SK-N-SH (cell line): ENCODE measurements at regions not wholly inside any gene's neighbourhood (a gene's known extent, or its start where the extent isn't known, plus 50 kb on each side); places are given as distances from the start of the nearest gene placed in this dataset.

Experiments
- CTCF ChIA-PET: fragments of 300-600, 350-600 bp; formaldehyde crosslinking; extraction: SDS; loops from one replicate; lab custom pipeline; 2021; lab: Yijun Ruan, JAX
- POLR2A ChIA-PET: fragments of 350-600 bp; sonication (Branson Sonifier 250); formaldehyde crosslinking; extraction: SDS; loops from one replicate; lab custom pipeline; 2020; ENCODE audit warnings: antibody characterized with exemption, inconsistent platforms; lab: Yijun Ruan, JAX
- DNase-seq: peaks from one replicate; pipeline ENCODE4 v3.0.0; 2012
- H2AFZ ChIP-seq: fragments of 200-600 bp; sonication (generic); 2 replicates; pipeline ENCODE4 v1.8.1; 2016; ENCODE audit warnings: antibody characterized with exemption, mild to moderate bottlenecking, low read depth
- H3F3A ChIP-seq: fragments of 200-600 bp; sonication (generic); replicated peaks from 2 replicates; pipeline ENCODE3; 2016; ENCODE audit warnings: antibody characterized with exemption, mild to moderate bottlenecking; ENCODE audit not compliant: insufficient read depth
- H3K27ac ChIP-seq, 2 experiments: fragments of 200-500 bp in 1 of 2; fragments of 200-600 bp in 1 of 2; sonication (Bioruptor generic) in 1 of 2; sonication (generic), shearing (Covaris generic) in 1 of 2; 2 replicates each; pipeline versions ENCODE4 v1.5.1 to v1.6.1; 2014 to 2016; ENCODE audit warnings: low read depth in 2 of 2, inconsistent platforms in 1 of 2, low read length in 1 of 2, mild to moderate bottlenecking in 1 of 2, mixed read lengths in 1 of 2
- H3K27me3 ChIP-seq: fragments of 200-600 bp; sonication (generic), shearing (Covaris generic); 2 replicates; pipeline ENCODE4 v1.6.1; 2016; ENCODE audit warnings: mixed run types; ENCODE audit not compliant: insufficient read depth
- H3K36me3 ChIP-seq, 2 experiments: fragments of 200-500 bp in 1 of 2; fragments of 200-600 bp in 1 of 2; sonication (Bioruptor generic) in 1 of 2; sonication (generic) in 1 of 2; replicated peaks in 1 of 2; 2 replicates each; pipeline versions ENCODE3 to v1.5.1; 2014 to 2016; ENCODE audit warnings: low read length in 1 of 2, mild to moderate bottlenecking in 1 of 2; ENCODE audit not compliant: insufficient read depth in 2 of 2, control insufficient read depth in 1 of 2
- H3K4me1 ChIP-seq, 2 experiments: fragments of 200-500 bp in 1 of 2; fragments of 200-600 bp in 1 of 2; sonication (Bioruptor generic) in 1 of 2; sonication (generic), shearing (Covaris generic) in 1 of 2; 2 replicates each; pipeline versions ENCODE4 v1.5.1 to v1.6.1; 2014 to 2016; ENCODE audit warnings: low read depth in 1 of 2, low read length in 1 of 2, mixed run types in 1 of 2; ENCODE audit not compliant: insufficient read depth in 2 of 2, control insufficient read depth in 1 of 2
- H3K4me2 ChIP-seq: fragments of 200-600 bp; sonication (generic), shearing (Covaris generic); 2 replicates; pipeline ENCODE4 v1.6.1; 2017; ENCODE audit warnings: mixed run types
- H3K4me3 ChIP-seq, 2 experiments: fragments of 200-500 bp in 1 of 2; fragments of 200-600 bp in 1 of 2; sonication (Bioruptor generic) in 1 of 2; sonication (generic), shearing (Covaris generic) in 1 of 2; 2 replicates each; pipeline versions ENCODE4 v1.5.1 to v1.8.1; 2014 to 2016; ENCODE audit warnings: low read depth in 2 of 2, inconsistent platforms in 1 of 2, low read length in 1 of 2, mild to moderate bottlenecking in 1 of 2, mixed read lengths in 1 of 2, moderate library complexity in 1 of 2
- H3K79me2 ChIP-seq: fragments of 200-600 bp; sonication (generic); 2 replicates; pipeline ENCODE4 v1.8.1; 2017; ENCODE audit warnings: mild to moderate bottlenecking; ENCODE audit not compliant: insufficient read depth
- H3K9ac ChIP-seq: fragments of 200-600 bp; sonication (generic); 2 replicates; pipeline ENCODE4 v1.6.1; 2017; ENCODE audit warnings: mixed run types
- H3K9me2 ChIP-seq: fragments of 200-600 bp; sonication (generic); 2 replicates; pipeline ENCODE4 v1.6.1; 2017; ENCODE audit warnings: mixed run types
- H3K9me3 ChIP-seq: fragments of 200-600 bp; sonication (generic); 2 replicates; pipeline ENCODE4 v1.6.1; 2017; ENCODE audit warnings: mixed run types, mild to moderate bottlenecking, moderate library complexity
- H4K20me1 ChIP-seq: fragments of 200-600 bp; sonication (generic); 2 replicates; pipeline ENCODE4 v1.6.1; 2017; ENCODE audit warnings: mild to moderate bottlenecking, mixed run types; ENCODE audit not compliant: insufficient read depth
- ELF1 ChIP-seq: IDR thresholded peaks from 2 replicates; pipeline ENCODE4 v1.4.0; 2012
- EZH2phosphoT487 ChIP-seq: fragments of 200-600 bp; sonication (generic); IDR thresholded peaks from 2 replicates; pipeline ENCODE4 v1.6.1; 2017; ENCODE audit warnings: low read depth, mixed run types, mild to moderate bottlenecking, antibody characterized with exemption, moderate library complexity, borderline replicate concordance
- FOXJ3 ChIP-seq: sonication (generic); formaldehyde crosslinking; IDR thresholded peaks from 2 replicates; pipeline ENCODE4 v1.5.1; 2020; ENCODE audit warnings: mild to moderate bottlenecking, missing genetic modification reagents
- MEF2A ChIP-seq: IDR thresholded peaks from 2 replicates; pipeline ENCODE4 v1.4.0; 2012; ENCODE audit warnings: low read depth, borderline replicate concordance
- MXI1 ChIP-seq: IDR thresholded peaks from 2 replicates; pipeline ENCODE4 v1.6.1; 2012; ENCODE audit warnings: mild to moderate bottlenecking, low read depth, low read length, improper control_type of control experiment
- NRF1 ChIP-seq: IDR thresholded peaks from 2 replicates; pipeline ENCODE4 v1.6.1; 2012; ENCODE audit warnings: low read depth, mild to moderate bottlenecking, low read length
- POLR2AphosphoS5 ChIP-seq: IDR thresholded peaks from 2 replicates; pipeline ENCODE4 v1.6.1; 2012; ENCODE audit warnings: low read depth, low read length
- RAD21 ChIP-seq: IDR thresholded peaks from 2 replicates; pipeline ENCODE4 v1.6.1; 2012; ENCODE audit warnings: mild to moderate bottlenecking, low read length
- RXRA ChIP-seq: IDR thresholded peaks from 2 replicates; pipeline ENCODE4 v1.4.0; 2012; ENCODE audit warnings: low read depth, mild to moderate bottlenecking, borderline replicate concordance
- SMC3 ChIP-seq: IDR thresholded peaks from 2 replicates; pipeline ENCODE4 v1.6.1; 2012; ENCODE audit warnings: low read depth, low read length, improper control_type of control experiment
- TAF1 ChIP-seq: IDR thresholded peaks from 2 replicates; pipeline ENCODE4 v1.6.1; 2012; ENCODE audit warnings: low read depth, mild to moderate bottlenecking, low read length, moderate library complexity, borderline replicate concordance
- TCF12 ChIP-seq: IDR thresholded peaks from 2 replicates; pipeline ENCODE4 v1.4.0; 2012
- TEAD4 ChIP-seq: IDR thresholded peaks from 2 replicates; pipeline ENCODE4 v1.4.0; 2012; ENCODE audit warnings: mild to moderate bottlenecking, borderline replicate concordance; ENCODE audit not compliant: insufficient read depth
- WGBS: methylation state at CpG from one replicate; pipeline ENCODE4 v1.1.6; 2017; ENCODE audit warnings: low lambda C conversion rate; 5-methylcytosine and 5-hydroxymethylcytosine counted together
- TF ChIP-seq, protein P1 (sequence below): IDR thresholded peaks from 2 replicates; pipeline ENCODE4; 2012
- TF ChIP-seq, protein P2 (sequence below): IDR thresholded peaks from 2 replicates; pipeline ENCODE4 v1.6.1; 2012; ENCODE audit warnings: mild to moderate bottlenecking, low read depth, low read length, moderate library complexity
- TF ChIP-seq, protein P3 (sequence below): fragments of 200-600 bp; sonication (generic); IDR thresholded peaks from 2 replicates; pipeline ENCODE4 v1.6.1; 2017; ENCODE audit warnings: antibody characterized with exemption, mild to moderate bottlenecking, moderate library complexity
- TF ChIP-seq, protein P4 (sequence below): fragments of 150-350 bp; IDR thresholded peaks from 2 replicates; pipeline ENCODE4 v1.6.1; 2016; ENCODE audit warnings: mild to moderate bottlenecking, low read depth, low read length

DNA sequence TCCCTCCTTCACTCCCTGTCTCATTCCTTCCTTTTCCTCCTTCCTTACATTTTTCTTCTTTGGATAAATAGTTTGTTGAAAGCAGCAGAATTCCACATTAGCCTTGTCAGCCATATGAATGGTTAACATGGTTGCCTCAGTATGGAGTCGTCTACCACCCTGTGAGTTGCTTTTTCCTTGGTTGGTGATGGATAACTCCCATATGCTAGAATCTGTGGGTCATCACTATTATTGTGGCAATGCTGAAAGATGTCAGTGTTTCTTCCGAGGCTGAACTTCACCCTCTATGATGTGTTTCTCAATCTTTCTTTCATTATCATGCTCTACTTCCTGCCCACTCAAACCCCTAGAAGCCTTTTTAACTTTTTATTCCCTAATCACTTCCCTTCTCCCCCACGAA is 481.8 kb upstream of the KCNMB2 start:
- no peak overlapping the region for H3K4me2 ChIP-seq
- no peaks in the 10 kb centered on the region for H3K79me2 ChIP-seq
- POLR2A ChIA-PET, result no interaction called here
- H3K27me3 ChIP-seq, result no peaks in the 10 kb centered on the region
- no peak overlapping the region for H3K4me3 ChIP-seq
- no peak for DNase-seq
- TF ChIP-seq, protein P1, sequence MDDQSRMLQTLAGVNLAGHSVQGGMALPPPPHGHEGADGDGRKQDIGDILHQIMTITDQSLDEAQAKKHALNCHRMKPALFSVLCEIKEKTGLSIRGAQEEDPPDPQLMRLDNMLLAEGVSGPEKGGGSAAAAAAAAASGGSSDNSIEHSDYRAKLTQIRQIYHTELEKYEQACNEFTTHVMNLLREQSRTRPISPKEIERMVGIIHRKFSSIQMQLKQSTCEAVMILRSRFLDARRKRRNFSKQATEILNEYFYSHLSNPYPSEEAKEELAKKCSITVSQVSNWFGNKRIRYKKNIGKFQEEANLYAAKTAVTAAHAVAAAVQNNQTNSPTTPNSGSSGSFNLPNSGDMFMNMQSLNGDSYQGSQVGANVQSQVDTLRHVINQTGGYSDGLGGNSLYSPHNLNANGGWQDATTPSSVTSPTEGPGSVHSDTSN, result no peak
- TF ChIP-seq POLR2AphosphoS5 (no peak), RXRA (no peak), TEAD4 (no peak), NRF1 (no peak), ELF1 (no peak), FOXJ3 (no peak), TCF12 (no peak), MXI1 (no peak)
- TF ChIP-seq, protein P2, sequence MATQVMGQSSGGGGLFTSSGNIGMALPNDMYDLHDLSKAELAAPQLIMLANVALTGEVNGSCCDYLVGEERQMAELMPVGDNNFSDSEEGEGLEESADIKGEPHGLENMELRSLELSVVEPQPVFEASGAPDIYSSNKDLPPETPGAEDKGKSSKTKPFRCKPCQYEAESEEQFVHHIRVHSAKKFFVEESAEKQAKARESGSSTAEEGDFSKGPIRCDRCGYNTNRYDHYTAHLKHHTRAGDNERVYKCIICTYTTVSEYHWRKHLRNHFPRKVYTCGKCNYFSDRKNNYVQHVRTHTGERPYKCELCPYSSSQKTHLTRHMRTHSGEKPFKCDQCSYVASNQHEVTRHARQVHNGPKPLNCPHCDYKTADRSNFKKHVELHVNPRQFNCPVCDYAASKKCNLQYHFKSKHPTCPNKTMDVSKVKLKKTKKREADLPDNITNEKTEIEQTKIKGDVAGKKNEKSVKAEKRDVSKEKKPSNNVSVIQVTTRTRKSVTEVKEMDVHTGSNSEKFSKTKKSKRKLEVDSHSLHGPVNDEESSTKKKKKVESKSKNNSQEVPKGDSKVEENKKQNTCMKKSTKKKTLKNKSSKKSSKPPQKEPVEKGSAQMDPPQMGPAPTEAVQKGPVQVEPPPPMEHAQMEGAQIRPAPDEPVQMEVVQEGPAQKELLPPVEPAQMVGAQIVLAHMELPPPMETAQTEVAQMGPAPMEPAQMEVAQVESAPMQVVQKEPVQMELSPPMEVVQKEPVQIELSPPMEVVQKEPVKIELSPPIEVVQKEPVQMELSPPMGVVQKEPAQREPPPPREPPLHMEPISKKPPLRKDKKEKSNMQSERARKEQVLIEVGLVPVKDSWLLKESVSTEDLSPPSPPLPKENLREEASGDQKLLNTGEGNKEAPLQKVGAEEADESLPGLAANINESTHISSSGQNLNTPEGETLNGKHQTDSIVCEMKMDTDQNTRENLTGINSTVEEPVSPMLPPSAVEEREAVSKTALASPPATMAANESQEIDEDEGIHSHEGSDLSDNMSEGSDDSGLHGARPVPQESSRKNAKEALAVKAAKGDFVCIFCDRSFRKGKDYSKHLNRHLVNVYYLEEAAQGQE, result no peak
- H3K36me3 ChIP-seq, result no peaks in the 10 kb centered on the region
- no peaks in the 10 kb centered on the region for H3F3A ChIP-seq
- no peaks in the 10 kb centered on the region for H3K9me2 ChIP-seq
- H3K4me1 ChIP-seq, result no peaks in the 10 kb centered on the region; a peak in 1 of 4 replicates
- H3K27ac ChIP-seq, result no peak overlapping the region
- H4K20me1 ChIP-seq, result no peaks in the 10 kb centered on the region
- no peaks in the 10 kb centered on the region; the same call in 1 of the 2 replicates for H3K9me3 ChIP-seq
- 86% methylated on average over 3 of the region's 3 CpGs for WGBS
- no peak overlapping the region for H3K9ac ChIP-seq
- no peak overlapping the region for H2AFZ ChIP-seq
- CTCF ChIA-PET, result no interaction called here

DNA sequence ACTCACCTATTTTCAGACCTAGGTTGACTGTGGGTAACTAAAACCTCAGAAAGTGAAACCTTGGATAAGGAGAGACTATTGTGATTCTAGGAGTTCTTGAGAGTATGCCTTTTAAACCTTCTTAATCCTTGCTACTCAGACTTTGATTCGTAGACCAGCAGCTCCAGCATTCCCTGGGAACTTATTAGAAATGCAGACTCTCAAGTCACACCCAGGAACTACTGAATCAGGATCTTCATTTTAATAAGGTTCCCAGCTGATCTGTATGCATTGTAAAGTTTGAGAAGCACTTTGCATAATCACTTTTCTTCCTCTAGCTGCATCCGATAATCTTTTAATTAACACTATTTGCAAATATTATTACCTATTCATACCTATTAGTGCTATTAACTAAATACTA is 480.3 kb upstream of the KCNMB2 start:
- Histone ChIP-seq H3K4me1 (peaks cover 0 to 2% of the 10 kb centered on the region in 2 experiments; a peak in 2 of 4 replicates), H2AFZ (no peak overlapping the region), H4K20me1 (no peaks in the 10 kb centered on the region), H3K79me2 (no peaks in the 10 kb centered on the region), H3K9ac (no peak overlapping the region), H3K27me3 (no peaks in the 10 kb centered on the region), H3K36me3 (no peaks in the 10 kb centered on the region), H3K4me2 (no peak overlapping the region), H3K27ac (no peak overlapping the region), H3K9me2 (no peaks in the 10 kb centered on the region), H3K9me3 (no peaks in the 10 kb centered on the region), H3K4me3 (no peak overlapping the region)
- DNase-seq, result no peak
- CTCF ChIA-PET, result no interaction called here
- POLR2A ChIA-PET, result no interaction called here
- WGBS, result 91% methylated on average over 2 of the region's 2 CpGs
- TF ChIP-seq, protein P3, sequence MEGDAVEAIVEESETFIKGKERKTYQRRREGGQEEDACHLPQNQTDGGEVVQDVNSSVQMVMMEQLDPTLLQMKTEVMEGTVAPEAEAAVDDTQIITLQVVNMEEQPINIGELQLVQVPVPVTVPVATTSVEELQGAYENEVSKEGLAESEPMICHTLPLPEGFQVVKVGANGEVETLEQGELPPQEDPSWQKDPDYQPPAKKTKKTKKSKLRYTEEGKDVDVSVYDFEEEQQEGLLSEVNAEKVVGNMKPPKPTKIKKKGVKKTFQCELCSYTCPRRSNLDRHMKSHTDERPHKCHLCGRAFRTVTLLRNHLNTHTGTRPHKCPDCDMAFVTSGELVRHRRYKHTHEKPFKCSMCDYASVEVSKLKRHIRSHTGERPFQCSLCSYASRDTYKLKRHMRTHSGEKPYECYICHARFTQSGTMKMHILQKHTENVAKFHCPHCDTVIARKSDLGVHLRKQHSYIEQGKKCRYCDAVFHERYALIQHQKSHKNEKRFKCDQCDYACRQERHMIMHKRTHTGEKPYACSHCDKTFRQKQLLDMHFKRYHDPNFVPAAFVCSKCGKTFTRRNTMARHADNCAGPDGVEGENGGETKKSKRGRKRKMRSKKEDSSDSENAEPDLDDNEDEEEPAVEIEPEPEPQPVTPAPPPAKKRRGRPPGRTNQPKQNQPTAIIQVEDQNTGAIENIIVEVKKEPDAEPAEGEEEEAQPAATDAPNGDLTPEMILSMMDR, result no peak
- no peak for TF ChIP-seq POLR2AphosphoS5
- TF ChIP-seq MEF2A, result no peak
- no peak for TF ChIP-seq EZH2phosphoT487
- TF ChIP-seq, protein P4, sequence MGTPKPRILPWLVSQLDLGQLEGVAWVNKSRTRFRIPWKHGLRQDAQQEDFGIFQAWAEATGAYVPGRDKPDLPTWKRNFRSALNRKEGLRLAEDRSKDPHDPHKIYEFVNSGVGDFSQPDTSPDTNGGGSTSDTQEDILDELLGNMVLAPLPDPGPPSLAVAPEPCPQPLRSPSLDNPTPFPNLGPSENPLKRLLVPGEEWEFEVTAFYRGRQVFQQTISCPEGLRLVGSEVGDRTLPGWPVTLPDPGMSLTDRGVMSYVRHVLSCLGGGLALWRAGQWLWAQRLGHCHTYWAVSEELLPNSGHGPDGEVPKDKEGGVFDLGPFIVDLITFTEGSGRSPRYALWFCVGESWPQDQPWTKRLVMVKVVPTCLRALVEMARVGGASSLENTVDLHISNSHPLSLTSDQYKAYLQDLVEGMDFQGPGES, result no peak
- no peak for TF ChIP-seq SMC3
- TF ChIP-seq RAD21, result no peak
- TF ChIP-seq TAF1, result no peak
- TF ChIP-seq, protein P1, result no peak
- TF ChIP-seq TEAD4, result no peak
- TF ChIP-seq MXI1, result no peak
- TF ChIP-seq, all 33 proteins: peak for 0
- H3F3A ChIP-seq, result no peaks in the 10 kb centered on the region
